ENCODE measurements at regions not wholly inside any gene's neighbourhood (a gene's known extent, or its start where the extent isn't known, plus 50 kb on each side); places are given as distances from the start of the nearest gene placed in this dataset.
"Not testable (repeated sequence)": the region's sequence is repeated elsewhere in the genome, so short reads cannot be mapped to it uniquely, and the experiment has no call there.

DNA sequence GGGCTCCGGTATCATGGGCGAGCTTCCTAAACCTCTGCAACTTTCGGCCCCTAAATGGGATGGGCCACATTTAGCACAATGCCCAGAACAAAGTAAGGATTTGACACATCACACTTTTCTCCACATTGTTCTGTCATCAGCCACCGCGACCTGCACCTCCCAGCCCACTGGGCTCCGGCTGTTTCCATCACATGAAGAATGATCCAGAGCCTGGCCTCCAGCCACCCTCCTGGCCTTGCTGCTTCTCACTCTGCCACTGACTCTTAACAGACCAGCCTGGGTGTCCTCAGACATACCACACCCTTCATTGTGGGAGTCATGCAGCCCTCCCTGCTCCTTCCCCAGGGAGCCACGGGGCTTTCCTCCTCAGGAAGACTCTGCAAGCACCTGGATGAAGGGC, 113.7 kb downstream of the IGLL1 start:
- 81 to 93% (median 90%) methylated on average over 6 to 7 of the region's 7 CpGs for WGBS, 5 donors
- DNase-seq = no peak
- intact Hi-C loops (cut with DNase I; ENCODE audit: low total_unique reads) = no loop called here
- H3K27me3 ChIP-seq = no peaks in the 10 kb centered on the region
- no peaks in the 10 kb centered on the region for H3K36me3 ChIP-seq
- no peak overlapping the region for H3K27ac ChIP-seq
- H3K4me1 ChIP-seq = peaks cover 0 to 6% (median 0%) of the 10 kb centered on the region in 4 donors
- TF ChIP-seq POLR2A (IDR thresholded peaks at IDR 0.05) (no peak), POLR2AphosphoS5 (IDR thresholded peaks at IDR 0.05) (no peak), EP300 (IDR thresholded peaks at IDR 0.05) (no peak)
- TF ChIP-seq, protein P1, sequence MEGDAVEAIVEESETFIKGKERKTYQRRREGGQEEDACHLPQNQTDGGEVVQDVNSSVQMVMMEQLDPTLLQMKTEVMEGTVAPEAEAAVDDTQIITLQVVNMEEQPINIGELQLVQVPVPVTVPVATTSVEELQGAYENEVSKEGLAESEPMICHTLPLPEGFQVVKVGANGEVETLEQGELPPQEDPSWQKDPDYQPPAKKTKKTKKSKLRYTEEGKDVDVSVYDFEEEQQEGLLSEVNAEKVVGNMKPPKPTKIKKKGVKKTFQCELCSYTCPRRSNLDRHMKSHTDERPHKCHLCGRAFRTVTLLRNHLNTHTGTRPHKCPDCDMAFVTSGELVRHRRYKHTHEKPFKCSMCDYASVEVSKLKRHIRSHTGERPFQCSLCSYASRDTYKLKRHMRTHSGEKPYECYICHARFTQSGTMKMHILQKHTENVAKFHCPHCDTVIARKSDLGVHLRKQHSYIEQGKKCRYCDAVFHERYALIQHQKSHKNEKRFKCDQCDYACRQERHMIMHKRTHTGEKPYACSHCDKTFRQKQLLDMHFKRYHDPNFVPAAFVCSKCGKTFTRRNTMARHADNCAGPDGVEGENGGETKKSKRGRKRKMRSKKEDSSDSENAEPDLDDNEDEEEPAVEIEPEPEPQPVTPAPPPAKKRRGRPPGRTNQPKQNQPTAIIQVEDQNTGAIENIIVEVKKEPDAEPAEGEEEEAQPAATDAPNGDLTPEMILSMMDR (IDR thresholded peaks at IDR 0.05) = no peak
- no peak overlapping the region for H3K4me3 ChIP-seq
- H3K9me3 ChIP-seq = no peaks in the 10 kb centered on the region

DNA sequence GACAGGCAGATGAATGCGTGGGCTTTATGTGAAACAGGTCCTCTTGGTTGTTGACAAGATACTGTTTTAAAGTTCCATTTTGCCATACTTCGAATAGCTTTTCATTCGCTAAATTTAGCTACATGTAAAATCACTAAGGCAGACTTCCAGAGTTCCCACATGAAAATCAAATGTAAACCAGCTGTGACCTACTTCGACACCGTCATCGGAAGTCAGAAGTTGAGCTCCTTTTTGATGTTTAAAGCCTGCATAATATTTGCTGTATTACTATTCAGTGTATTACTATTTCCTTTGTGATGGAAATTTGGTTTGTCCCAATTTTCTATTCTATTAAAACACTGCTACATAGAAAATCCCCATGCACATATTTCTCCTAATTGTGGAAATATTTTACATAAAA, 115.3 kb downstream of the IGLL1 start:
- H3K36me3 ChIP-seq; DNase-seq; H3K27ac ChIP-seq; intact Hi-C loops (cut with DNase I; ENCODE audit: low total_unique reads); H3K4me1 ChIP-seq; H3K9me3 ChIP-seq; H3K4me3 ChIP-seq: not testable (repeated sequence)
- 59 to 79% (median 71%) methylated on average over 5 to 6 of the region's 6 CpGs for WGBS, 5 donors
- peaks cover 0 to 12% (median 0%) of the 10 kb centered on the region in 3 donors for H3K27me3 ChIP-seq

DNA sequence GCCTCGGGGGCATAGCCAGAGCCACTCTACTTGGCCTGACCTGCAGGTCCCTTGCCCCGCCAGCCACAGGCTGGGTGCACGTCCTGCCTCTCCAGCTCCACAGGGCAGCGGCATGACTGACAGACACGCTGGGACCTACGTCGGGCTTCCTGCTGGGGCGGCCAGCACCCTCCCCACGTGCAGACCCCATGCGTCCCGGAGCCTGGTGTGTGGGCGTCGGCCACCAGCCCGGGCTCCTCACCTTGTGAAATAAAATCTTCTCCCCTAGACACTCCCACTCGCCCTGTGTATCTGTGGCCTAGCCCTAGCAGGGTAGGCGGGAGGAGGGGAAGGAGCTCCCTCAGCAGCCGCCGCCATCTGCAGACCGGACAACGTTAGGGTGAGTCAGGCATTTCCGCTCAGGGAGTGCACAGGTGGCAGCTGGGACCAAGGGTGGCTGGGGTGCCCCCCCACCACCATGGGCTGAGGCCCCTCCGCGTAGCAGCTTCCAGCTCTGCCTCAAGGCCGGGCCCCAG, 119.5 kb downstream of the IGLL1 start:
- intact Hi-C loops (cut with DNase I; ENCODE audit: low total_unique reads); H3K4me3 ChIP-seq; H3K27ac ChIP-seq; H3K4me1 ChIP-seq; H3K36me3 ChIP-seq; H3K9me3 ChIP-seq: not testable (repeated sequence)
- peaks cover 0 to 45% (median 0%) of the 10 kb centered on the region in 3 donors for H3K27me3 ChIP-seq
- WGBS, 5 donors = 51 to 69% (median 66%) methylated on average over 14 to 24 of the region's 24 CpGs
- peak in 1 of 2 donors; percentile 48 for DNase-seq

DNA sequence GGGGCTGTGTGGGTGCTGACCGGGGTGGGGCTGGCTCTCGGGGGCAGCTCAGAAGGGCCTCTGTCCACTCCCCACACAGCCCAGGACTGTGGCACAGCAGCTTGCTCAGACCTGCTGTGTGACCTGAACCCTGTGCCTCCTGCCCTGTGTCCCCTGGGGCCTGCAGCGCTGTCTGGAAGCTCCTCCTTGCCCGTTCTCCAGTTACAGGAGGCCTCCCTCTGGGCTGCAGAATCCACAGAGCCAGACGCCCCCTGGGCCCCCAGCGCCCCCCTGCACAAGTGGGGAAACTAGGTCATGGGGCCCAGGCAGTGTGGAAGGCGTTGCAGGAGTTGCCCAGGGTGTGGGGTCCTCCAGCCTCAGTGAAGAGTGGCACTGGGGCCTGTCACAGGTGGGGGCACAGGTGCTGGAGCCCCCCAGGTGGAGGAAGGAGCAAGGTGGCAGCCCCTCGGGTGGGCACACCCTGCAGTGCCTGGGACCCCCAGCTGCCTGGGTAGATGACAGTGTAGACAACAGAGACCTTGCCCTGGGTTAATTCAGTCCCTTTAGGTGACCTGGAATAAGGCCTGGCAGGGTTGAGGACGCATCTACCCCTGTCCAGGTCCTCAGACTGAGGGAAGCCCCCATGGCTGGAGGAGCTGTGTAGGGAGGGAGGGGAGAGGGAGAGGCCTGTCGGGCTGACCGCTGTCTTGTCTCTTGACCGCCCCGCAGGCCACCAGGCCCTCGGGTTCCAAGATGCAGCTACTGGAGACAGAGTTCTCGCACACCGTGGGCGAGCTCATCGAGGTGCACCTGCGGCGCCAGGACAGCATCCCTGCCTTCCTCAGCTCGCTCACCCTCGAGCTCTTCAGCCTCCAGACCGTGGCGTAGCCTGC, 120.2 kb downstream of the IGLL1 start:
- DNase-seq; intact Hi-C loops (cut with DNase I; ENCODE audit: low total_unique reads); H3K4me3 ChIP-seq; H3K36me3 ChIP-seq; H3K9me3 ChIP-seq; H3K27ac ChIP-seq; H3K4me1 ChIP-seq: not testable (repeated sequence)
- 73 to 85% (median 84%) methylated on average over 20 to 24 of the region's 24 CpGs for WGBS, 5 donors
- H3K27me3 ChIP-seq = peaks cover 0 to 45% (median 0%) of the 10 kb centered on the region in 3 donors

DNA sequence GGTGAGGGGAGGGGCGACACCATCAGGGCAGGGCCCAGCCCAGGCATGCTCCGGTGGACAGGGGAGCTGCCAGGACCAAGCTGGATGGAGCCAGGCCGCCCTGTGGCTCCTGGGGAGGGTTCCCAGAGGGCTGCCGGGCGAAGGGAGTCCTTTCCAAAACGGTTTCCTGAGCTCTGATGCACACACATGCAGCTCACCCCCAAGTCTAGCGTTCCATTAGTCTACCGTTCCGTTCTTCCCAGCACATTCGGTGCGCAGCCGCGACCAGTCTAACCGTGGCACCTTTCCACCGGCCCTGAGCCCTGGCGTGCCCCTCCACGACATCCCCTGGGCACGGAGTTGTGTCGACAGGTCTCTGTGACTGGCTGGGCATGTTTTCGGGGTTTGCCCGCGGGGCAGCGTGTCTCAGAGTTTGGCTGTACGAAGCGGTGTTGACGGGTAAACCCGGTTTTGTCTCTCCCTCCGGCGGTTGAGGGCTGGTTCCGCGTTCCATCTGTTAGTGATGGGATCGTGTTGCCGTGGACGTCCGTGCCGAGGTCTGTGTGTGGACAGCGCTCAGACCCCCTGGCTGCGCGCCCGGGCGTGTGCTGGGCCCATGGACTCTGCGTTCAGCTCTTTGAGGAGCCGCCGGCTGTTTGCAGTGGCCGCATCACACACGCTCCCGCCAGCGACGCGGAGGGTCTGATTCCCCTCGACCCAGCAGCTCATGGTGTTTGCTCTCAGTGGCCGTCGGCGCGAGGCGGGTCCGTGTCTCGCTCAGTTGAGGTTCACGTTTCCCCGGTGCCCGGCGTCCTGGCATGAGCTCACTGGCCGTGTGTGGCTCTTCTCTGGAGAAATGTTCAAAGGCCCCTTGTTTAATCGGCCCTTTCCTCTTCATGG, 121.2 kb downstream of the IGLL1 start:
- H3K4me1 ChIP-seq = no peaks in the 10 kb centered on the region
- WGBS, 5 donors = 92 to 96% (median 93%) methylated on average over 58 to 64 of the region's 64 CpGs
- peaks cover 0 to 45% (median 0%) of the 10 kb centered on the region in 3 donors for H3K27me3 ChIP-seq
- TF ChIP-seq POLR2AphosphoS5 (IDR thresholded peaks at IDR 0.05) = no peak
- TF ChIP-seq, protein P1 (IDR thresholded peaks at IDR 0.05) = no peak
- TF ChIP-seq EP300 (IDR thresholded peaks at IDR 0.05) = no peak
- no peak for TF ChIP-seq POLR2A (IDR thresholded peaks at IDR 0.05)
- H3K36me3 ChIP-seq = no peaks in the 10 kb centered on the region
- no peak overlapping the region for H3K27ac ChIP-seq
- DNase-seq = no peak
- H3K4me3 ChIP-seq = no peak overlapping the region
- intact Hi-C loops (cut with DNase I; ENCODE audit: low total_unique reads) = no loop called here
- H3K9me3 ChIP-seq = no peaks in the 10 kb centered on the region

Measured in stomach (tissue), 8 donors.